ENCODE measurements at regions not wholly inside any gene's neighbourhood (a gene's known extent, or its start where the extent isn't known, plus 50 kb on each side); places are given as distances from the start of the nearest gene placed in this dataset.

GRCh38 chr20:4332121-4332860 is 83.2 kb upstream of the ADRA1D start:
- no peaks in the 10 kb centered on the region for H3K36me3 ChIP-seq (ENCODE audit: control insufficient read depth in 3 of 3, insufficient read depth in 3 of 3, low read length in 3 of 3)
- H3K4me1 ChIP-seq (ENCODE audit: control insufficient read depth in 3 of 3, insufficient read depth in 3 of 3, low read length in 3 of 3), result no peaks in the 10 kb centered on the region
- peaks cover 0 to 2% (median 0%) of the 10 kb centered on the region in 3 donors for H3K27me3 ChIP-seq (ENCODE audit: control insufficient read depth in 3 of 3, insufficient read depth in 3 of 3, low read length in 3 of 3)
- H3K9ac ChIP-seq (ENCODE audit: low read depth in 1 of 3, low read length in 3 of 3), result no peak overlapping the region
- H3K27ac ChIP-seq (ENCODE audit: low read depth, low read length), result no peak overlapping the region
- peaks cover 0 to 2% (median 0%) of the 10 kb centered on the region in 3 donors for H3K9me3 ChIP-seq (ENCODE audit: control insufficient read depth in 3 of 3, low read length in 3 of 3)
- no peak overlapping the region for H3K4me3 ChIP-seq (ENCODE audit: low read length in 3 of 3)

- Histone ChIP-seq H3K9me3 (ENCODE audit: control insufficient read depth in 3 of 3, low read length in 3 of 3) (peaks cover 0 to 2% (median 0%) of the 10 kb centered on the region in 3 donors), H3K9ac (ENCODE audit: low read depth in 1 of 3, low read length in 3 of 3) (no peak overlapping the region), H3K4me3 (ENCODE audit: low read length in 3 of 3) (no peak overlapping the region), H3K27ac (ENCODE audit: low read depth, low read length) (no peak overlapping the region), H3K4me1 (ENCODE audit: control insufficient read depth in 3 of 3, insufficient read depth in 3 of 3, low read length in 3 of 3) (peaks cover 0 to 2% (median 0%) of the 10 kb centered on the region in 3 donors), H3K36me3 (ENCODE audit: control insufficient read depth in 3 of 3, insufficient read depth in 3 of 3, low read length in 3 of 3) (no peaks in the 10 kb centered on the region), H3K27me3 (ENCODE audit: control insufficient read depth in 3 of 3, insufficient read depth in 3 of 3, low read length in 3 of 3) (no peaks in the 10 kb centered on the region)
These were observed 80.9 kb upstream of the ADRA1D start for GRCh38 chr20:4330011-4330410.

- H3K9me3 ChIP-seq (ENCODE audit: control insufficient read depth in 3 of 3, low read length in 3 of 3), result peaks cover 0 to 2% (median 0%) of the 10 kb centered on the region in 3 donors
- peaks cover 0 to 2% (median 0%) of the 10 kb centered on the region in 3 donors for H3K4me1 ChIP-seq (ENCODE audit: control insufficient read depth in 3 of 3, insufficient read depth in 3 of 3, low read length in 3 of 3)
- no peaks in the 10 kb centered on the region for H3K36me3 ChIP-seq (ENCODE audit: control insufficient read depth in 3 of 3, insufficient read depth in 3 of 3, low read length in 3 of 3)
- no peak overlapping the region for H3K4me3 ChIP-seq (ENCODE audit: low read length in 3 of 3)
- H3K27me3 ChIP-seq (ENCODE audit: control insufficient read depth in 3 of 3, insufficient read depth in 3 of 3, low read length in 3 of 3), result no peaks in the 10 kb centered on the region
- H3K27ac ChIP-seq (ENCODE audit: low read depth, low read length), result no peak overlapping the region
- no peak overlapping the region for H3K9ac ChIP-seq (ENCODE audit: low read depth in 1 of 3, low read length in 3 of 3)
These were observed 80.1 kb upstream of the ADRA1D start for GRCh38 chr20:4329232-4329631.

GRCh38 chr20:4328541-4328940 is 79.5 kb upstream of the ADRA1D start:
- no peak overlapping the region for H3K9ac ChIP-seq (ENCODE audit: low read depth in 1 of 3, low read length in 3 of 3)
- peaks cover 0 to 2% (median 0%) of the 10 kb centered on the region in 3 donors for H3K9me3 ChIP-seq (ENCODE audit: control insufficient read depth in 3 of 3, low read length in 3 of 3)
- H3K27me3 ChIP-seq (ENCODE audit: control insufficient read depth in 3 of 3, insufficient read depth in 3 of 3, low read length in 3 of 3), result no peaks in the 10 kb centered on the region
- peaks cover 0 to 2% (median 0%) of the 10 kb centered on the region in 3 donors for H3K4me1 ChIP-seq (ENCODE audit: control insufficient read depth in 3 of 3, insufficient read depth in 3 of 3, low read length in 3 of 3)
- no peak overlapping the region for H3K27ac ChIP-seq (ENCODE audit: low read depth, low read length)
- H3K36me3 ChIP-seq (ENCODE audit: control insufficient read depth in 3 of 3, insufficient read depth in 3 of 3, low read length in 3 of 3), result no peaks in the 10 kb centered on the region
- no peak overlapping the region for H3K4me3 ChIP-seq (ENCODE audit: low read length in 3 of 3)

- Histone ChIP-seq H3K9ac (ENCODE audit: low read depth in 1 of 3, low read length in 3 of 3) (no peak overlapping the region), H3K4me1 (ENCODE audit: control insufficient read depth in 3 of 3, insufficient read depth in 3 of 3, low read length in 3 of 3) (peaks cover 0 to 2% (median 0%) of the 10 kb centered on the region in 3 donors), H3K27ac (ENCODE audit: low read depth, low read length) (no peak overlapping the region), H3K36me3 (ENCODE audit: control insufficient read depth in 3 of 3, insufficient read depth in 3 of 3, low read length in 3 of 3) (no peaks in the 10 kb centered on the region), H3K4me3 (ENCODE audit: low read length in 3 of 3) (no peak overlapping the region), H3K27me3 (ENCODE audit: control insufficient read depth in 3 of 3, insufficient read depth in 3 of 3, low read length in 3 of 3) (no peaks in the 10 kb centered on the region), H3K9me3 (ENCODE audit: control insufficient read depth in 3 of 3, low read length in 3 of 3) (peaks cover 0 to 2% (median 0%) of the 10 kb centered on the region in 3 donors)
These were observed 78.9 kb upstream of the ADRA1D start for GRCh38 chr20:4327956-4328355.

- Histone ChIP-seq H3K27me3 (ENCODE audit: control insufficient read depth in 3 of 3, insufficient read depth in 3 of 3, low read length in 3 of 3) (no peaks in the 10 kb centered on the region), H3K9ac (ENCODE audit: low read depth in 1 of 3, low read length in 3 of 3) (no peak overlapping the region), H3K36me3 (ENCODE audit: control insufficient read depth in 3 of 3, insufficient read depth in 3 of 3, low read length in 3 of 3) (no peaks in the 10 kb centered on the region), H3K4me1 (ENCODE audit: control insufficient read depth in 3 of 3, insufficient read depth in 3 of 3, low read length in 3 of 3) (peaks cover 0 to 2% (median 0%) of the 10 kb centered on the region in 3 donors), H3K27ac (ENCODE audit: low read depth, low read length) (no peak overlapping the region), H3K4me3 (ENCODE audit: low read length in 3 of 3) (no peak overlapping the region), H3K9me3 (ENCODE audit: control insufficient read depth in 3 of 3, low read length in 3 of 3) (peaks cover 0 to 2% (median 0%) of the 10 kb centered on the region in 3 donors)
These were observed 77.3 kb upstream of the ADRA1D start for GRCh38 chr20:4326195-4327065.

- H3K27ac ChIP-seq (ENCODE audit: low read depth, low read length), result no peak overlapping the region
- no peaks in the 10 kb centered on the region for H3K36me3 ChIP-seq (ENCODE audit: control insufficient read depth in 3 of 3, insufficient read depth in 3 of 3, low read length in 3 of 3)
- no peaks in the 10 kb centered on the region for H3K27me3 ChIP-seq (ENCODE audit: control insufficient read depth in 3 of 3, insufficient read depth in 3 of 3, low read length in 3 of 3)
These were observed 76.6 kb upstream of the ADRA1D start for GRCh38 chr20:4325548-4326187.

GRCh38 chr20:4324611-4325243 is 75.6 kb upstream of the ADRA1D start:
- Histone ChIP-seq H3K9ac (ENCODE audit: low read depth in 1 of 3, low read length in 3 of 3) (no peak overlapping the region), H3K4me1 (ENCODE audit: control insufficient read depth in 3 of 3, insufficient read depth in 3 of 3, low read length in 3 of 3) (peaks cover 0 to 2% (median 0%) of the 10 kb centered on the region in 3 donors), H3K4me3 (ENCODE audit: low read length in 3 of 3) (no peak overlapping the region), H3K27ac (ENCODE audit: low read depth, low read length) (no peak overlapping the region), H3K36me3 (ENCODE audit: control insufficient read depth in 3 of 3, insufficient read depth in 3 of 3, low read length in 3 of 3) (no peaks in the 10 kb centered on the region), H3K9me3 (ENCODE audit: control insufficient read depth in 3 of 3, low read length in 3 of 3) (peaks cover 0 to 2% (median 0%) of the 10 kb centered on the region in 3 donors), H3K27me3 (ENCODE audit: control insufficient read depth in 3 of 3, insufficient read depth in 3 of 3, low read length in 3 of 3) (no peaks in the 10 kb centered on the region)

More at GRCh38 chr20:4325548-4326187, 76.6 kb upstream of the ADRA1D start:
- peaks cover 0 to 2% (median 0%) of the 10 kb centered on the region in 3 donors for H3K4me1 ChIP-seq (ENCODE audit: control insufficient read depth in 3 of 3, insufficient read depth in 3 of 3, low read length in 3 of 3)
- H3K4me3 ChIP-seq (ENCODE audit: low read length in 3 of 3), result no peak overlapping the region
- H3K9me3 ChIP-seq (ENCODE audit: control insufficient read depth in 3 of 3, low read length in 3 of 3), result peaks cover 0 to 2% (median 0%) of the 10 kb centered on the region in 3 donors
- H3K9ac ChIP-seq (ENCODE audit: low read depth in 1 of 3, low read length in 3 of 3), result no peak overlapping the region

GRCh38 chr20:4322499-4322898 is 73.4 kb upstream of the ADRA1D start:
- H3K9ac ChIP-seq (ENCODE audit: low read depth in 1 of 3, low read length in 3 of 3), result no peak overlapping the region
- H3K27me3 ChIP-seq (ENCODE audit: control insufficient read depth in 3 of 3, insufficient read depth in 3 of 3, low read length in 3 of 3), result no peaks in the 10 kb centered on the region
- H3K27ac ChIP-seq (ENCODE audit: low read depth, low read length), result no peak overlapping the region
- H3K9me3 ChIP-seq (ENCODE audit: control insufficient read depth in 3 of 3, low read length in 3 of 3), result no peaks in the 10 kb centered on the region
- H3K4me1 ChIP-seq (ENCODE audit: control insufficient read depth in 3 of 3, insufficient read depth in 3 of 3, low read length in 3 of 3), result peaks cover 0 to 2% (median 0%) of the 10 kb centered on the region in 3 donors
- H3K36me3 ChIP-seq (ENCODE audit: control insufficient read depth in 3 of 3, insufficient read depth in 3 of 3, low read length in 3 of 3), result no peaks in the 10 kb centered on the region
- H3K4me3 ChIP-seq (ENCODE audit: low read length in 3 of 3), result no peak overlapping the region
